BJ (cell line): ENCODE measurements at regions not wholly inside any gene's neighbourhood (a gene's known extent, or its start where the extent isn't known, plus 50 kb on each side); places are given as distances from the start of the nearest gene placed in this dataset.

Source experiments
- CTCF ChIA-PET: fragments of 350-600 bp; formaldehyde crosslinking; extraction: SDS; loops from one replicate; lab custom pipeline; 2021; ENCODE audit warnings: antibody characterized with exemption, inconsistent platforms; lab: Yijun Ruan, JAX
- POLR2A ChIA-PET: fragments of 300-600 bp; sonication (Branson Sonifier 250); formaldehyde crosslinking; extraction: SDS; loops from one replicate; lab custom pipeline; 2021; ENCODE audit warnings: antibody characterized with exemption; lab: Charles Lee
- DNase-seq: peaks from one replicate; pipeline ENCODE4 v3.0.0-alpha.2; 2011; ENCODE audit warnings: low read depth
- H3K27me3 ChIP-seq: 2 replicates; pipeline ENCODE4 v1.6.0; 2011; ENCODE audit warnings: low read length; ENCODE audit not compliant: control insufficient read depth, insufficient read depth
- H3K36me3 ChIP-seq: 2 replicates; pipeline ENCODE4 v1.5.1; 2011; ENCODE audit warnings: low read length; ENCODE audit not compliant: control insufficient read depth, insufficient read depth
- H3K4me3 ChIP-seq: 2 replicates; pipeline ENCODE4 v1.5.1; 2011; ENCODE audit warnings: low read depth, mild to moderate bottlenecking, control low read depth, low read length
- CTCF ChIP-seq: IDR thresholded peaks from 2 replicates; pipeline ENCODE4 v1.5.1; 2011; ENCODE audit warnings: low read depth, mild to moderate bottlenecking, control low read depth, inconsistent platforms, low read length, moderate library complexity; ENCODE audit not compliant: insufficient read depth

- Histone ChIP-seq H3K36me3 (no peaks in the 10 kb centered on the region), H3K27me3 (no peaks in the 10 kb centered on the region), H3K4me3 (no peak overlapping the region)
- ChIA-PET CTCF (no interaction called here), POLR2A (no interaction called here)
- DNase-seq = no peak
- no peak for TF ChIP-seq CTCF
Measured at GRCh38 chr5:105158526-105158925, 1595.9 kb upstream of the NUDT12 start.

GRCh38 chr5:105150323-105150722 lies 1587.7 kb upstream of the NUDT12 start:
- Histone ChIP-seq H3K36me3 (no peaks in the 10 kb centered on the region), H3K4me3 (no peak overlapping the region), H3K27me3 (no peaks in the 10 kb centered on the region)
- ChIA-PET POLR2A (no interaction called here), CTCF (interaction anchor here (0.6 kb wide), 1 partner anchor 1568 kb away, joined by 3 read pairs; no protein-coding TSS in a partner anchor)
- TF ChIP-seq CTCF = no peak
- DNase-seq = no peak

GRCh38 chr5:105146867-105147266 lies 1584.3 kb upstream of the NUDT12 start:
- H3K36me3 ChIP-seq = no peaks in the 10 kb centered on the region
- no peaks in the 10 kb centered on the region for H3K27me3 ChIP-seq
- H3K4me3 ChIP-seq = no peak overlapping the region
- ChIA-PET POLR2A (no interaction called here), CTCF (no interaction called here)
- DNase-seq = no peak
- TF ChIP-seq CTCF = no peak

GRCh38 chr5:105145152-105145551 lies 1582.6 kb upstream of the NUDT12 start:
- POLR2A ChIA-PET = no interaction called here
- CTCF ChIA-PET = no interaction called here
- no peak for DNase-seq
- Histone ChIP-seq H3K27me3 (no peaks in the 10 kb centered on the region), H3K36me3 (no peaks in the 10 kb centered on the region), H3K4me3 (no peak overlapping the region)
- no peak for TF ChIP-seq CTCF

GRCh38 chr5:105134328-105134727 lies 1571.7 kb upstream of the NUDT12 start:
- POLR2A ChIA-PET = no interaction called here
- Histone ChIP-seq H3K4me3 (no peak overlapping the region), H3K27me3 (no peaks in the 10 kb centered on the region), H3K36me3 (no peaks in the 10 kb centered on the region)
- TF ChIP-seq CTCF = no peak
- CTCF ChIA-PET = no interaction called here
- no peak for DNase-seq
